ENCODE measurements at regions not wholly inside any gene's neighbourhood (a gene's known extent, or its start where the extent isn't known, plus 50 kb on each side); places are given as distances from the start of the nearest gene placed in this dataset.

DNA sequence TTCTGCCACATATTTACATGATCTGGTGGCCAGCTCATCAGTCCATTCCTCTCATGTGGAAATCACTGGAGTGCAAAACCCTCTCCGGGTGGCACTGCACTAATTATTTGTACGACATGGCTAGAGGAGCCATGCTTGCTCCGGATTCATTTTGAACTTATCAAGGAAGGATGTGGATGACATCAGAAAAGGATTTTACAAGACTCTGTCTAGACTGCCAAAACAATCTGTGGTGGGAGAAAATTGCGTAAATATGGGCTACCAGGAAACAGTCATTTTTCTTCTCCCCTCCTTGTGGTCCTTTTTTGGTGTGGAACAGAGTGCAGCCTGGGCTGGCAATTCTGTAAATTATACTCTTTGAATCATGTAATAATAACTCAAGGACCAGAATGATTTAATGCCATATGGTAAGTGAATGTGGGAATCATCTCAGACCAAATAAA lies 123.4 kb upstream of the IFNE start:
- Histone ChIP-seq H3K9me1 (ENCODE audit: control insufficient read depth, extremely low read depth, insufficient read depth, low read length) (no peaks in the 10 kb centered on the region), H3K27me3 (ENCODE audit: control insufficient read depth, extremely low read depth, insufficient read depth, low read length) (no peaks in the 10 kb centered on the region), H3K79me2 (ENCODE audit: control insufficient read depth, insufficient read depth, low read length) (no peaks in the 10 kb centered on the region), H3K36me3 (ENCODE audit: control insufficient read depth in 2 of 2, extremely low read depth in 1 of 2, insufficient read depth in 2 of 2, low read length in 2 of 2) (no peaks in the 10 kb centered on the region), H3K9me3 (ENCODE audit: control insufficient read depth, low read depth, low read length) (no peaks in the 10 kb centered on the region), H3K27ac (ENCODE audit: control insufficient read depth, insufficient read depth, low read length) (no peak overlapping the region), H4K20me1 (ENCODE audit: control insufficient read depth, extremely low read depth, insufficient read depth, low read length) (no peaks in the 10 kb centered on the region), H3K4me2 (ENCODE audit: control insufficient read depth, extremely low read depth, insufficient read depth, low read depth, low read length) (no peak overlapping the region), H3K9ac (ENCODE audit: control insufficient read depth, extremely low read depth, insufficient read depth, low read length) (no peak overlapping the region), H3K4me3 (ENCODE audit: control insufficient read depth in 2 of 3, extremely low read depth in 1 of 3, insufficient read depth in 2 of 3, low read depth in 1 of 3, low read length in 3 of 3) (no peak overlapping the region), H2AFZ (ENCODE audit: control insufficient read depth, low read length) (no peak overlapping the region), H3K4me1 (ENCODE audit: control insufficient read depth, extremely low read depth, insufficient read depth, low read length) (no peaks in the 10 kb centered on the region)
- dilution Hi-C loops (cut with MboI; ENCODE audit: extremely low pct_ligation_motif_present, low sequenced_read_pairs): no loop called here
- DNase-seq (ENCODE audit: low read depth, low spot score) (no peak), FAIRE-seq (no peak)
- TF ChIP-seq EZH2 (IDR thresholded peaks at IDR 0.05; ENCODE audit: low read length) (no peak), CTCF (optimal IDR thresholded peaks at IDR 0.05 in 1 of 3, IDR thresholded peaks at IDR 0.05 in 1 of 3, conservative IDR thresholded peaks at IDR 0.05 in 1 of 3; ENCODE audit: extremely low read depth in 1 of 3, insufficient read depth in 2 of 3, low read length in 3 of 3) (no peak)

GRCh38 chr9:21607576-21607975 lies 125.5 kb upstream of the IFNE start:
- peaks cover 20% of the 10 kb centered on the region for H3K4me1 ChIP-seq (ENCODE audit: control insufficient read depth, extremely low read depth, insufficient read depth, low read length)
- no peak overlapping the region for H3K9ac ChIP-seq (ENCODE audit: control insufficient read depth, extremely low read depth, insufficient read depth, low read length)
- dilution Hi-C loops (cut with MboI; ENCODE audit: extremely low pct_ligation_motif_present, low sequenced_read_pairs): no loop called here
- H3K4me2 ChIP-seq (ENCODE audit: control insufficient read depth, extremely low read depth, insufficient read depth, low read depth, low read length): no peak overlapping the region
- no peaks in the 10 kb centered on the region for H3K79me2 ChIP-seq (ENCODE audit: control insufficient read depth, insufficient read depth, low read length)
- H4K20me1 ChIP-seq (ENCODE audit: control insufficient read depth, extremely low read depth, insufficient read depth, low read length): no peaks in the 10 kb centered on the region
- no peak overlapping the region for H3K4me3 ChIP-seq (ENCODE audit: control insufficient read depth in 2 of 3, extremely low read depth in 1 of 3, insufficient read depth in 2 of 3, low read depth in 1 of 3, low read length in 3 of 3)
- H3K27me3 ChIP-seq (ENCODE audit: control insufficient read depth, extremely low read depth, insufficient read depth, low read length): no peaks in the 10 kb centered on the region
- no peak for TF ChIP-seq EZH2 (IDR thresholded peaks at IDR 0.05; ENCODE audit: low read length)
- no peak for TF ChIP-seq CTCF (optimal IDR thresholded peaks at IDR 0.05 in 1 of 3, IDR thresholded peaks at IDR 0.05 in 1 of 3, conservative IDR thresholded peaks at IDR 0.05 in 1 of 3; ENCODE audit: extremely low read depth in 1 of 3, insufficient read depth in 2 of 3, low read length in 3 of 3)
- H3K9me3 ChIP-seq (ENCODE audit: control insufficient read depth, low read depth, low read length): no peaks in the 10 kb centered on the region
- DNase-seq (ENCODE audit: low read depth, low spot score) (no peak), FAIRE-seq (peak; percentile 49)
- H3K9me1 ChIP-seq (ENCODE audit: control insufficient read depth, extremely low read depth, insufficient read depth, low read length): no peaks in the 10 kb centered on the region
- H3K27ac ChIP-seq (ENCODE audit: control insufficient read depth, insufficient read depth, low read length): no peak overlapping the region
- H3K36me3 ChIP-seq (ENCODE audit: control insufficient read depth in 2 of 2, extremely low read depth in 1 of 2, insufficient read depth in 2 of 2, low read length in 2 of 2): no peaks in the 10 kb centered on the region
- no peak overlapping the region for H2AFZ ChIP-seq (ENCODE audit: control insufficient read depth, low read length)
